Gastrocnemius medialis (tissue), 4 donors: ENCODE measurements at regions not wholly inside any gene's neighbourhood (a gene's known extent, or its start where the extent isn't known, plus 50 kb on each side); places are given as distances from the start of the nearest gene placed in this dataset.
"Not testable (repeated sequence)": the region's sequence is repeated elsewhere in the genome, so short reads cannot be mapped to it uniquely, and the experiment has no call there.

ENCODE experiments used
- ATAC-seq, 2 donors: fragments of 150-250 bp; one replicate each; pipeline ENCODE4 v1.9.1; 2016
- DNase-seq, 2 donors: peaks; one replicate each; pipeline ENCODE4 v3.0.0-alpha.2; 2019
- H3K27ac ChIP-seq, 4 donors: fragments of 200-600 bp; sonication (generic); 1 replicate in 1 of 4; 2 replicates in 3 of 4; pipeline ENCODE4 v1.5.1; 2016 to 2018; ENCODE audit warnings: mild to moderate bottlenecking in 2 of 4, moderate library complexity in 1 of 4
- H3K27me3 ChIP-seq, 3 donors: fragments of 200-600 bp; sonication (generic) in 2 of 3; 1 replicate in 1 of 3; 2 replicates in 2 of 3; pipeline versions ENCODE4 v1.5.1 to v1.6.0; 2016 to 2019; ENCODE audit warnings: mild to moderate bottlenecking in 1 of 3, moderate library complexity in 1 of 3
- H3K36me3 ChIP-seq, 2 donors: fragments of 200-600 bp; sonication (generic) in 1 of 2; one replicate each; pipeline ENCODE4 v1.5.1; 2017 to 2018
- H3K4me1 ChIP-seq, 2 donors: fragments of 200-600 bp; sonication (generic) in 1 of 2; one replicate each; pipeline ENCODE4 v1.5.1; 2016 to 2017; ENCODE audit warnings: mild to moderate bottlenecking in 2 of 2
- H3K4me3 ChIP-seq, 4 donors: fragments of 200-600 bp; sonication (generic) in 3 of 4; 1 replicate in 1 of 4; 2 replicates in 3 of 4; pipeline ENCODE4 v1.5.1; 2016 to 2019; ENCODE audit warnings: mild to moderate bottlenecking in 2 of 4
- H3K9me3 ChIP-seq, 3 donors: fragments of 200-600 bp; sonication (generic) in 2 of 3; 1 replicate in 1 of 3; 2 replicates in 2 of 3; pipeline ENCODE4 v1.5.1; 2016 to 2019
- CTCF ChIP-seq, 5 experiments: fragments of 450-650 bp in 3 of 5; fragments of 200-600 bp in 2 of 5; sonication (generic) in 2 of 5; IDR thresholded peaks in 4 of 5; conservative IDR thresholded peaks in 1 of 5; 1 replicate in 4 of 5; 2 replicates in 1 of 5; pipeline ENCODE4 v1.5.1; 2016 to 2019; ENCODE audit warnings: antibody characterized with exemption in 5 of 5, mild to moderate bottlenecking in 3 of 5, moderate library complexity in 3 of 5
- POLR2A ChIP-seq, 2 donors: fragments of 450-650 bp; IDR thresholded peaks; one replicate each; pipeline ENCODE4 v1.6.1; 2017; ENCODE audit warnings: antibody characterized with exemption in 2 of 2, mild to moderate bottlenecking in 2 of 2, moderate library complexity in 2 of 2
- in situ Hi-C, 4 donors: fragments of 200-750 bp; cut with MboI; loops; one replicate each; pipeline versions ENCODE4 v1.15.0 to v1.8.0; 2017; ENCODE audit warnings: low sequenced_read_pairs in 4 of 4
- intact Hi-C: fragments of 100-400 bp; cut with DNase I; formaldehyde crosslinking; loops from one replicate; pipeline ENCODE4 v1.15.1; 2023; ENCODE audit warnings: low total_unique reads

GRCh38 chr17:21781666-21782024, 89.3 kb downstream of the KCNJ18 start:
- H3K27me3 ChIP-seq, H3K27ac ChIP-seq, ATAC-seq, in situ Hi-C loops, DNase-seq, H3K36me3 ChIP-seq, H3K4me3 ChIP-seq, H3K9me3 ChIP-seq, H3K4me1 ChIP-seq, intact Hi-C loops: not testable (repeated sequence)

GRCh38 chr17:21782107-21782506, 89.8 kb downstream of the KCNJ18 start:
- in situ Hi-C loops, ATAC-seq: not testable (repeated sequence)

GRCh38 chr17:21782604-21783003, 90.3 kb downstream of the KCNJ18 start:
- ATAC-seq, H3K4me3 ChIP-seq, H3K27ac ChIP-seq, in situ Hi-C loops, intact Hi-C loops, DNase-seq, H3K9me3 ChIP-seq, H3K4me1 ChIP-seq, H3K36me3 ChIP-seq, H3K27me3 ChIP-seq: not testable (repeated sequence)

More at GRCh38 chr17:21782107-21782506, 89.8 kb downstream of the KCNJ18 start:
- H3K27ac ChIP-seq, H3K36me3 ChIP-seq, H3K27me3 ChIP-seq, intact Hi-C loops, DNase-seq, H3K9me3 ChIP-seq, H3K4me1 ChIP-seq, H3K4me3 ChIP-seq: not testable (repeated sequence)

GRCh38 chr17:21783017-21783416, 90.7 kb downstream of the KCNJ18 start:
- H3K27me3 ChIP-seq, intact Hi-C loops, H3K4me1 ChIP-seq, H3K4me3 ChIP-seq, H3K36me3 ChIP-seq, H3K27ac ChIP-seq, DNase-seq, ATAC-seq, in situ Hi-C loops, H3K9me3 ChIP-seq: not testable (repeated sequence)

- H3K9me3 ChIP-seq, ATAC-seq, in situ Hi-C loops, H3K4me3 ChIP-seq, H3K4me1 ChIP-seq, DNase-seq, intact Hi-C loops, H3K27ac ChIP-seq, H3K27me3 ChIP-seq, H3K36me3 ChIP-seq: not testable (repeated sequence)
These were observed 121.9 kb downstream of the KCNJ18 start for GRCh38 chr17:21814272-21814671.

- H3K27ac ChIP-seq, result no peak overlapping the region
- DNase-seq (no peak), ATAC-seq (no peak)
- intact Hi-C loops, result no loop called here
- no peaks in the 10 kb centered on the region for H3K4me1 ChIP-seq
- in situ Hi-C loops, result no loop called here
- H3K36me3 ChIP-seq, result no peaks in the 10 kb centered on the region
- TF ChIP-seq CTCF (IDR thresholded peaks at IDR 0.05 in 4 of 5, conservative IDR thresholded peaks at IDR 0.05 in 1 of 5), result no peak
- no peak for TF ChIP-seq POLR2A (IDR thresholded peaks at IDR 0.05)
- H3K4me3 ChIP-seq, result no peak overlapping the region
- H3K27me3 ChIP-seq, result peaks cover 0 to 3% (median 0%) of the 10 kb centered on the region in 3 donors
- no peaks in the 10 kb centered on the region for H3K9me3 ChIP-seq
These were observed 122.5 kb downstream of the KCNJ18 start for GRCh38 chr17:21814776-21815175.

- no peak overlapping the region for H3K27ac ChIP-seq
- DNase-seq, result no peak
- H3K4me1 ChIP-seq, result no peaks in the 10 kb centered on the region
- intact Hi-C loops (no loop called here), in situ Hi-C loops (no loop called here)
- ATAC-seq, result no peak
- H3K27me3 ChIP-seq, result peaks cover 0 to 3% (median 0%) of the 10 kb centered on the region in 3 donors
- no peaks in the 10 kb centered on the region for H3K36me3 ChIP-seq
- H3K4me3 ChIP-seq, result no peak overlapping the region
- TF ChIP-seq CTCF (IDR thresholded peaks at IDR 0.05 in 4 of 5, conservative IDR thresholded peaks at IDR 0.05 in 1 of 5) (no peak), POLR2A (IDR thresholded peaks at IDR 0.05) (no peak)
- no peaks in the 10 kb centered on the region for H3K9me3 ChIP-seq
These were observed 123.2 kb downstream of the KCNJ18 start for GRCh38 chr17:21815352-21816063.
